Activated CD8-positive, alpha-beta T cell treated with anti-CD3 and anti-CD28 coated beads for 36 hours (primary cell): ENCODE measurements at regions not wholly inside any gene's neighbourhood (a gene's known extent, or its start where the extent isn't known, plus 50 kb on each side); places are given as distances from the start of the nearest gene placed in this dataset.

Experiments
- ATAC-seq: fragments of 200-7000 bp; cut with Tn5 transposase; one replicate; pipeline ENCODE4 v1.10.0; 2021; ENCODE audit warnings: mild to moderate bottlenecking, moderate library complexity
- CTCF ChIA-PET: fragments of 350-600 bp; sonication (Branson Sonifier 250); formaldehyde crosslinking; loops from one replicate; lab custom pipeline; 2021; ENCODE audit warnings: antibody characterized with exemption; lab: Charles Lee
- POLR2A ChIA-PET: fragments of 350-600 bp; sonication (Branson Sonifier 250); formaldehyde crosslinking; loops from one replicate; lab custom pipeline; 2021; ENCODE audit warnings: antibody characterized with exemption; lab: Charles Lee
- DNase-seq: peaks from one replicate; pipeline ENCODE4 v3.0.0-alpha.2; 2020
- H3K27ac Mint-ChIP-seq: one replicate; pipeline ENCODE4 v1.8.0; 2021; ENCODE audit warnings: mild to moderate bottlenecking, mixed read lengths
- H3K27me3 Mint-ChIP-seq: one replicate; pipeline ENCODE4 v1.8.0; 2021; ENCODE audit warnings: mixed read lengths
- H3K36me3 Mint-ChIP-seq: one replicate; pipeline ENCODE4 v1.8.0; 2021; ENCODE audit warnings: low read depth, mixed read lengths
- H3K4me1 Mint-ChIP-seq: one replicate; pipeline ENCODE4 v1.8.0; 2021; ENCODE audit warnings: low read depth, mixed read lengths
- H3K4me3 Mint-ChIP-seq: one replicate; pipeline ENCODE4 v1.8.0; 2021; ENCODE audit warnings: mild to moderate bottlenecking, moderate library complexity, mixed read lengths
- H3K9me3 Mint-ChIP-seq: one replicate; pipeline ENCODE4 v1.8.0; 2021; ENCODE audit warnings: mixed read lengths
- CTCF ChIP-seq: fragments of 200-600 bp; IDR thresholded peaks from one replicate; pipeline ENCODE4 v1.8.0; 2022; ENCODE audit warnings: antibody characterized with exemption, mild to moderate bottlenecking
- intact Hi-C: fragments of 100-400 bp; cut with micrococcal nuclease; formaldehyde crosslinking; loops from one replicate; pipeline ENCODE4 v1.10.0; 2022

- CTCF ChIA-PET, result interaction anchor here (0.9 to 1.0 kb wide), 2 partner anchors 8 to 188 kb away, joined by 3 to 4 read pairs; no protein-coding TSS in a partner anchor
- TF ChIP-seq CTCF, result no peak
- DNase-seq (no peak), ATAC-seq (no peak)
- intact Hi-C loops, result no loop called here
- Mint-ChIP-seq H3K4me1 (peaks cover 12% of the 10 kb centered on the region), H3K27ac (no peak overlapping the region), H3K4me3 (no peak overlapping the region), H3K27me3 (no peaks in the 10 kb centered on the region), H3K9me3 (peaks cover under 1% of the 10 kb centered on the region), H3K36me3 (peaks cover 2% of the 10 kb centered on the region)
- POLR2A ChIA-PET, result no interaction called here
Observed at GRCh38 chr20:4076671-4077070, 61.3 kb upstream of the RNF24 start.

GRCh38 chr20:4076033-4076432 is 60.7 kb upstream of the RNF24 start:
- intact Hi-C loops, result no loop called here
- POLR2A ChIA-PET, result interaction anchor here (0.6 kb wide), 1 partner anchor 76 kb away, joined by 3 read pairs; no protein-coding TSS in a partner anchor
- no peak overlapping the region for H3K4me3 Mint-ChIP-seq
- H3K27me3 Mint-ChIP-seq, result no peaks in the 10 kb centered on the region
- no peaks in the 10 kb centered on the region for H3K9me3 Mint-ChIP-seq
- H3K27ac Mint-ChIP-seq, result no peak overlapping the region
- peaks cover 9% of the 10 kb centered on the region for H3K4me1 Mint-ChIP-seq
- DNase-seq, result no peak
- TF ChIP-seq CTCF, result no peak
- CTCF ChIA-PET, result interaction anchor here (0.9 to 1.0 kb wide), 2 partner anchors 9 to 188 kb away, joined by 3 to 4 read pairs; no protein-coding TSS in a partner anchor
- no peak for ATAC-seq
- H3K36me3 Mint-ChIP-seq, result no peaks in the 10 kb centered on the region

- no peaks in the 10 kb centered on the region for H3K9me3 Mint-ChIP-seq
- TF ChIP-seq CTCF, result no peak
- H3K27me3 Mint-ChIP-seq, result no peaks in the 10 kb centered on the region
- DNase-seq (no peak), ATAC-seq (no peak)
- no peak overlapping the region for H3K4me3 Mint-ChIP-seq
- no peak overlapping the region for H3K27ac Mint-ChIP-seq
- intact Hi-C loops, result no loop called here
- H3K36me3 Mint-ChIP-seq, result no peaks in the 10 kb centered on the region
- peaks cover 9% of the 10 kb centered on the region for H3K4me1 Mint-ChIP-seq
- POLR2A ChIA-PET, result interaction anchor here (1.0 kb wide), 1 partner anchor 21 kb away, joined by 3 read pairs; no protein-coding TSS in a partner anchor
- CTCF ChIA-PET, result interaction anchor here (0.9 to 5.7 kb wide), 2 partner anchors 9 to 10 kb away, joined by 3 to 38 read pairs; no protein-coding TSS in a partner anchor
Observed at GRCh38 chr20:4074877-4075455, 59.6 kb upstream of the RNF24 start.

GRCh38 chr20:4073852-4074741 is 58.7 kb upstream of the RNF24 start:
- ChIA-PET CTCF (interaction anchor here (0.9 to 5.7 kb wide), 2 partner anchors 8 to 11 kb away, joined by 3 to 38 read pairs; no protein-coding TSS in a partner anchor), POLR2A (interaction anchor here (0.6 to 1.0 kb wide), 2 partner anchors 19 to 22 kb away, joined by 3 read pairs; no protein-coding TSS in a partner anchor)
- Mint-ChIP-seq H3K27me3 (no peaks in the 10 kb centered on the region), H3K27ac (no peak overlapping the region), H3K4me1 (peaks cover 9% of the 10 kb centered on the region), H3K9me3 (no peaks in the 10 kb centered on the region), H3K36me3 (no peaks in the 10 kb centered on the region), H3K4me3 (no peak overlapping the region)
- no peak for TF ChIP-seq CTCF
- no peak for ATAC-seq
- no peak for DNase-seq
- intact Hi-C loops, result no loop called here
